RCC 7860 (cell line): ENCODE measurements at regions not wholly inside any gene's neighbourhood (a gene's known extent, or its start where the extent isn't known, plus 50 kb on each side); places are given as distances from the start of the nearest gene placed in this dataset.

Source experiments
- DNase-seq: peaks from one replicate; pipeline ENCODE4 v3.0.0-alpha.2; 2015; ENCODE audit warnings: low spot score
- FAIRE-seq: peaks from 2 replicates; lab custom pipeline; 2012; peaks lifted over from hg19 to GRCh38; lab: Jason Lieb, UNC

GRCh38 chr9:23502004-23502403 is 324.0 kb downstream of the ELAVL2 start:
- FAIRE-seq: no peak
- DNase-seq: no peak

GRCh38 chr9:23522952-23523351 is 303.1 kb downstream of the ELAVL2 start:
- DNase-seq (no peak), FAIRE-seq (no peak)

- DNase-seq (no peak), FAIRE-seq (no peak)
Measured at GRCh38 chr9:23524607-23525155, 301.4 kb downstream of the ELAVL2 start.

- DNase-seq (no peak), FAIRE-seq (no peak)
Measured at GRCh38 chr9:23526806-23527205, 299.2 kb downstream of the ELAVL2 start.

- FAIRE-seq: no peak
Measured at GRCh38 chr9:23532282-23532681, 293.8 kb downstream of the ELAVL2 start.

GRCh38 chr9:23537192-23538066 is 288.6 kb downstream of the ELAVL2 start:
- FAIRE-seq (no peak), DNase-seq (no peak)

More at GRCh38 chr9:23532282-23532681, 293.8 kb downstream of the ELAVL2 start:
- no peak for DNase-seq

- FAIRE-seq (no peak), DNase-seq (no peak)
Measured at GRCh38 chr9:23538067-23538402, 288.0 kb downstream of the ELAVL2 start.

GRCh38 chr9:23538461-23539003 is 287.5 kb downstream of the ELAVL2 start:
- no peak for DNase-seq
- FAIRE-seq: no peak

- DNase-seq (no peak), FAIRE-seq (no peak)
Measured at GRCh38 chr9:23539311-23539710, 286.7 kb downstream of the ELAVL2 start.

- FAIRE-seq: no peak
- no peak for DNase-seq
Measured at GRCh38 chr9:23541976-23542375, 284.1 kb downstream of the ELAVL2 start.

- DNase-seq (no peak), FAIRE-seq (no peak)
Measured at GRCh38 chr9:23542438-23542837, 283.6 kb downstream of the ELAVL2 start.

- no peak for FAIRE-seq
- DNase-seq: no peak
Measured at GRCh38 chr9:23542927-23543326, 283.1 kb downstream of the ELAVL2 start.

- FAIRE-seq (no peak), DNase-seq (peak; percentile 11)
Measured at GRCh38 chr9:23543419-23543818, 282.6 kb downstream of the ELAVL2 start.

GRCh38 chr9:23545728-23546127 is 280.3 kb downstream of the ELAVL2 start:
- FAIRE-seq (no peak), DNase-seq (no peak)

GRCh38 chr9:23551311-23551721 is 274.7 kb downstream of the ELAVL2 start:
- FAIRE-seq: no peak
- no peak for DNase-seq

- no peak for FAIRE-seq
- DNase-seq: no peak
Measured at GRCh38 chr9:23551929-23552707, 273.9 kb downstream of the ELAVL2 start.

GRCh38 chr9:23552876-23553601 is 273.0 kb downstream of the ELAVL2 start:
- FAIRE-seq: no peak
- no peak for DNase-seq

- DNase-seq (no peak), FAIRE-seq (no peak)
Measured at GRCh38 chr9:23554686-23555085, 271.4 kb downstream of the ELAVL2 start.

GRCh38 chr9:23555851-23556250 is 270.2 kb downstream of the ELAVL2 start:
- no peak for FAIRE-seq
- DNase-seq: no peak

GRCh38 chr9:23556459-23556858 is 269.6 kb downstream of the ELAVL2 start:
- no peak for DNase-seq

GRCh38 chr9:23557689-23558088 is 268.4 kb downstream of the ELAVL2 start:
- FAIRE-seq (no peak), DNase-seq (no peak)

More at GRCh38 chr9:23556459-23556858, 269.6 kb downstream of the ELAVL2 start:
- no peak for FAIRE-seq
